ENCODE measurements at regions not wholly inside any gene's neighbourhood (a gene's known extent, or its start where the extent isn't known, plus 50 kb on each side); places are given as distances from the start of the nearest gene placed in this dataset.

- ChIA-PET POLR2A (no interaction called here), CTCF (no interaction called here)
- no peak overlapping the region for H2AFZ ChIP-seq (ENCODE audit: low read depth, low read length)
- no peaks in the 10 kb centered on the region for H3K9me3 ChIP-seq (replicated peaks; ENCODE audit: control insufficient read depth, insufficient read depth, low read length)
- no peak overlapping the region for H3K9ac ChIP-seq (replicated peaks; ENCODE audit: extremely low read depth, insufficient read depth, low read length)
- no peak overlapping the region for H3K4me2 ChIP-seq (ENCODE audit: insufficient read depth, low read length)
- H3K4me1 ChIP-seq (ENCODE audit: control insufficient read depth, extremely low read depth, insufficient read depth, low read length) = peaks cover 27% of the 10 kb centered on the region
- H3K36me3 ChIP-seq (ENCODE audit: control insufficient read depth in 2 of 2, extremely low read depth in 1 of 2, insufficient read depth in 2 of 2, low read length in 2 of 2) = no peaks in the 10 kb centered on the region
- FAIRE-seq (no peak), DNase-seq (ENCODE audit: low read depth, low spot score) (no peak)
- intact Hi-C loops (cut with micrococcal nuclease) (no loop called here), dilution Hi-C loops (cut with MboI; ENCODE audit: extremely low pct_ligation_motif_present, low sequenced_read_pairs) (no loop called here)
- no peak overlapping the region for H3K4me3 ChIP-seq (replicated peaks in 1 of 3; ENCODE audit: insufficient read depth in 1 of 3, low read depth in 1 of 3, low read length in 3 of 3)
- H3K9me1 ChIP-seq (replicated peaks; ENCODE audit: control insufficient read depth, extremely low read depth, insufficient read depth, low read length) = no peaks in the 10 kb centered on the region
- no peaks in the 10 kb centered on the region for H3K79me2 ChIP-seq (ENCODE audit: control insufficient read depth, insufficient read depth, low read length)
- no peaks in the 10 kb centered on the region for H4K20me1 ChIP-seq (replicated peaks; ENCODE audit: control insufficient read depth, extremely low read depth, insufficient read depth, low read length)
- no peaks in the 10 kb centered on the region for H3K27me3 ChIP-seq (ENCODE audit: control insufficient read depth in 2 of 2, insufficient read depth in 2 of 2, low read length in 2 of 2)
- no peak for TF ChIP-seq GATA2 (IDR thresholded peaks at IDR 0.05; ENCODE audit: insufficient read depth, insufficient read length, low read depth, low read length)
- no peak for TF ChIP-seq JUN (IDR thresholded peaks at IDR 0.05; ENCODE audit: borderline replicate concordance, insufficient read depth, insufficient read length, low read depth)
- no peak for TF ChIP-seq POLR2A (IDR thresholded peaks at IDR 0.05; ENCODE audit: low read depth, low read length)
- TF ChIP-seq MYC (IDR thresholded peaks at IDR 0.05; ENCODE audit: low read depth, low read length) = no peak
- TF ChIP-seq MAX (IDR thresholded peaks at IDR 0.05; ENCODE audit: insufficient read depth, insufficient read length) = no peak
- TF ChIP-seq EZH2 (IDR thresholded peaks at IDR 0.05; ENCODE audit: borderline replicate concordance, low read depth, low read length, severe bottlenecking) = no peak
- TF ChIP-seq POLR2AphosphoS5 (IDR thresholded peaks at IDR 0.05; ENCODE audit: insufficient read depth, low read depth, low read length) = no peak
- TF ChIP-seq FOS (IDR thresholded peaks at IDR 0.05; ENCODE audit: borderline replicate concordance, insufficient read depth, low read length) = no peak
- no peak for TF ChIP-seq CTCF (IDR thresholded peaks at IDR 0.05; ENCODE audit: extremely low read depth in 1 of 2, insufficient read depth in 1 of 2, low read depth in 1 of 2, low read length in 2 of 2)
- H3K27ac ChIP-seq (ENCODE audit: insufficient read depth, low read depth, low read length) = no peak overlapping the region
- no TSS peak for BruUV-seq (replicated peaks)
These were observed 206.8 kb upstream of the SLC24A2 start for GRCh38 chr9:19995619-19996018.

Data from endothelial cell of umbilical vein (primary cell).